ENCODE measurements at regions not wholly inside any gene's neighbourhood (a gene's known extent, or its start where the extent isn't known, plus 50 kb on each side); places are given as distances from the start of the nearest gene placed in this dataset.

GRCh38 chr12:118608770-118609344 is 232.5 kb downstream of the SUDS3 start:
- Histone ChIP-seq H3K27ac (no peak overlapping the region), H3K4me3 (no peak overlapping the region), H3K4me1 (no peaks in the 10 kb centered on the region), H3K27me3 (ENCODE audit: insufficient read depth in 3 of 3, low read length in 2 of 3) (no peaks in the 10 kb centered on the region), H3K9me3 (no peaks in the 10 kb centered on the region), H3K36me3 (ENCODE audit: insufficient read depth in 1 of 2, low read depth in 1 of 2) (no peaks in the 10 kb centered on the region)
- no peak for DNase-seq
- 51 to 78% (median 58%) methylated on average over 3 of the region's 3 CpGs for WGBS, 3 donors
- intact Hi-C loops (cut with DNase I): loop anchor here in 1 of 2 donors (10.0 kb wide), 1 partner anchor 174 kb away; no protein-coding TSS in a partner anchor
- peak in 2 of 4 donors; percentile 52 to 70 for ATAC-seq
- peak; percentile 37 for TF ChIP-seq CTCF (IDR thresholded peaks at IDR 0.05)

- WGBS, 3 donors: 11 to 17% (median 15%) methylated on average over 9 of the region's 9 CpGs
- no peak for DNase-seq
- H3K4me1 ChIP-seq: no peaks in the 10 kb centered on the region
- H3K27ac ChIP-seq: no peak overlapping the region
- H3K27me3 ChIP-seq (ENCODE audit: insufficient read depth in 3 of 3, low read length in 2 of 3): no peaks in the 10 kb centered on the region
- H3K9me3 ChIP-seq: no peaks in the 10 kb centered on the region
- ATAC-seq: peak in 3 of 4 donors; percentile 51 to 59 (median 56)
- TF ChIP-seq CTCF (IDR thresholded peaks at IDR 0.05): no peak
- no peaks in the 10 kb centered on the region for H3K36me3 ChIP-seq (ENCODE audit: insufficient read depth in 1 of 2, low read depth in 1 of 2)
- no peak overlapping the region for H3K4me3 ChIP-seq
- intact Hi-C loops (cut with DNase I): no loop called here
Measured at GRCh38 chr12:118611295-118611694, 234.9 kb downstream of the SUDS3 start.

- Histone ChIP-seq H3K4me3 (no peak overlapping the region), H3K9me3 (no peaks in the 10 kb centered on the region), H3K36me3 (ENCODE audit: insufficient read depth in 1 of 2, low read depth in 1 of 2) (no peaks in the 10 kb centered on the region), H3K27me3 (ENCODE audit: insufficient read depth in 3 of 3, low read length in 2 of 3) (no peaks in the 10 kb centered on the region), H3K4me1 (no peaks in the 10 kb centered on the region), H3K27ac (no peak overlapping the region)
- DNase-seq: no peak
- TF ChIP-seq CTCF (IDR thresholded peaks at IDR 0.05): no peak
- WGBS, 3 donors: 79 to 86% (median 84%) methylated on average over 5 of the region's 5 CpGs
- no peak for ATAC-seq
- intact Hi-C loops (cut with DNase I): no loop called here
Measured at GRCh38 chr12:118611770-118612169, 235.4 kb downstream of the SUDS3 start.

- intact Hi-C loops (cut with DNase I): no loop called here
- DNase-seq (no peak), ATAC-seq (no peak)
- no peaks in the 10 kb centered on the region for H3K36me3 ChIP-seq (ENCODE audit: insufficient read depth in 1 of 2, low read depth in 1 of 2)
- WGBS, 3 donors: 50 to 59% (median 54%) methylated on average over 5 of the region's 5 CpGs
- H3K4me3 ChIP-seq: no peak overlapping the region
- H3K4me1 ChIP-seq: no peaks in the 10 kb centered on the region
- H3K27me3 ChIP-seq (ENCODE audit: insufficient read depth in 3 of 3, low read length in 2 of 3): no peaks in the 10 kb centered on the region
- no peak for TF ChIP-seq CTCF (IDR thresholded peaks at IDR 0.05)
- H3K9me3 ChIP-seq: no peaks in the 10 kb centered on the region
- no peak overlapping the region for H3K27ac ChIP-seq
Measured at GRCh38 chr12:118617611-118618450, 241.5 kb downstream of the SUDS3 start.

Measured in psoas muscle (tissue), 7 donors.